K562 (cell line): ENCODE measurements at regions not wholly inside any gene's neighbourhood (a gene's known extent, or its start where the extent isn't known, plus 50 kb on each side); places are given as distances from the start of the nearest gene placed in this dataset.

ENCODE experiments used
- ATAC-seq: fragments of 200-7000 bp; cut with Tn5 transposase; 3 replicates; pipeline ENCODE4 v1.9.1; 2020; ENCODE audit warnings: moderate library complexity
- BruUV-seq: library from RNA; stranded (reverse); fragments of 400-500 nt; replicated peaks from 2 replicates; lab custom pipeline; 2021; lab: Mats Ljungman, UMichigan
- CTCF ChIA-PET: fragments of 300-600 bp; formaldehyde crosslinking; extraction: SDS; loops from one replicate; lab custom pipeline; 2021; ENCODE audit warnings: low intra/inter-chr PET ratio; lab: Yijun Ruan, JAX
- POLR2A ChIA-PET: fragments of 300-600, 350-650 bp; sonication (Branson Sonifier 250); formaldehyde crosslinking; extraction: SDS; loops from one replicate; lab custom pipeline; 2021; ENCODE audit warnings: antibody characterized with exemption, inconsistent platforms; lab: Yijun Ruan, JAX
- DNase-seq, 4 experiments: peaks; one replicate each; pipeline versions ENCODE4 v3.0.0 to v3.0.0-alpha.2; 2011 to 2018; ENCODE audit warnings: low spot score in 3 of 4, mixed read lengths in 3 of 4; ENCODE audit errors: extremely low read depth in 1 of 4
- FAIRE-seq: peaks from 2 replicates; lab custom pipeline; 2011; peaks lifted over from hg19 to GRCh38; lab: Jason Lieb, UNC
- H2AFZ ChIP-seq: 2 replicates; pipeline ENCODE4 v1.6.0; 2011; ENCODE audit warnings: low read depth, low read length, control low read depth, inconsistent platforms
- H3K27ac ChIP-seq: fragments of 200-600 bp; 3 replicates; pipeline ENCODE4 v1.8.0; 2011; ENCODE audit warnings: low read depth, mild to moderate bottlenecking, control low read depth, inconsistent platforms, low read length, moderate library complexity, mixed read lengths; ENCODE audit errors: extremely low read depth
- H3K27me3 ChIP-seq, 2 experiments: fragments of 300-600 bp in 1 of 2; 2 replicates in 1 of 2; 3 replicates in 1 of 2; pipeline versions ENCODE4 v1.6.0 to v1.8.0; 2011; ENCODE audit warnings: inconsistent platforms in 2 of 2, low read length in 2 of 2, mild to moderate bottlenecking in 1 of 2, mixed read lengths in 1 of 2, moderate library complexity in 1 of 2; ENCODE audit not compliant: control insufficient read depth in 2 of 2, insufficient read depth in 2 of 2
- H3K36me3 ChIP-seq: fragments of 300-600 bp; 3 replicates; pipeline ENCODE4 v1.8.0; 2011; ENCODE audit warnings: mild to moderate bottlenecking, low read length, inconsistent platforms; ENCODE audit not compliant: control insufficient read depth, insufficient read depth
- H3K4me1 ChIP-seq, 2 experiments: fragments of 200-600 bp in 1 of 2; replicated peaks in 1 of 2; 2 replicates in 1 of 2; 3 replicates in 1 of 2; pipeline versions ENCODE4 v1.5.1 to v1.8.0; 2011; ENCODE audit warnings: inconsistent platforms in 2 of 2, low read length in 2 of 2, mild to moderate bottlenecking in 1 of 2, mixed read lengths in 1 of 2, moderate library complexity in 1 of 2; ENCODE audit not compliant: control insufficient read depth in 2 of 2, insufficient read depth in 2 of 2
- H3K4me2 ChIP-seq: 2 replicates; pipeline ENCODE4 v1.6.1; 2011; ENCODE audit warnings: low read length, control low read depth, inconsistent platforms, mixed read lengths; ENCODE audit not compliant: insufficient read depth
- H3K4me3 ChIP-seq: fragments of 200-600 bp; sonication (generic), shearing (Covaris generic); 2 replicates; pipeline ENCODE4 v1.5.1; 2016; ENCODE audit warnings: control low read depth, inconsistent platforms
- H3K79me2 ChIP-seq: fragments of 200-600 bp; 3 replicates; pipeline ENCODE4 v1.8.0; 2011; ENCODE audit warnings: low read length, inconsistent platforms; ENCODE audit not compliant: control insufficient read depth, insufficient read depth
- H3K9ac ChIP-seq, 2 experiments: 2 replicates each; pipeline versions ENCODE4 v1.6.0 to v1.6.1; 2011; ENCODE audit warnings: low read depth in 2 of 2, low read length in 2 of 2, control low read depth in 1 of 2, inconsistent platforms in 1 of 2, mild to moderate bottlenecking in 1 of 2, mixed read lengths in 1 of 2; ENCODE audit not compliant: insufficient read depth in 1 of 2
- H3K9me1 ChIP-seq: one replicate; pipeline ENCODE4 v1.6.0; 2011; ENCODE audit warnings: inconsistent platforms, mild to moderate bottlenecking, low read length, moderate library complexity; ENCODE audit not compliant: control insufficient read depth, insufficient read depth
- H3K9me3 ChIP-seq: replicated peaks from 2 replicates; pipeline ENCODE4 v1.5.1; 2011; ENCODE audit warnings: low read depth, low read length, inconsistent platforms; ENCODE audit not compliant: control insufficient read depth, insufficient read depth
- H4K20me1 ChIP-seq: replicated peaks from 2 replicates; pipeline ENCODE4 v1.6.1; 2011; ENCODE audit warnings: low read length, inconsistent platforms, mixed read lengths; ENCODE audit not compliant: control insufficient read depth, insufficient read depth
- CCNT2 ChIP-seq: IDR thresholded peaks from 2 replicates; pipeline ENCODE4 v1.6.1; 2011; ENCODE audit warnings: borderline replicate concordance, low read depth, mild to moderate bottlenecking, moderate library complexity, mixed read lengths, low read length; ENCODE audit not compliant: insufficient read length; ENCODE audit errors: extremely low read depth
- KHSRP ChIP-seq: fragments of 450-650 bp; IDR thresholded peaks from 2 replicates; pipeline ENCODE4 v1.6.1; 2017
- MAFF ChIP-seq: IDR thresholded peaks from 2 replicates; pipeline ENCODE4 v1.6.1; 2012; ENCODE audit warnings: low read length, improper control_type of control experiment
- RERE ChIP-seq: sonication (generic); formaldehyde crosslinking; IDR thresholded peaks from 2 replicates; pipeline ENCODE4 v1.8.0; 2023; ENCODE audit warnings: missing genetic modification reagents, mild to moderate bottlenecking, borderline replicate concordance
- TCF7L2 ChIP-seq: fragments of 150-350 bp; IDR thresholded peaks from 2 replicates; pipeline ENCODE4 v1.6.1; 2016; ENCODE audit warnings: low read depth, mild to moderate bottlenecking, low read length, moderate library complexity
- TFAM ChIP-seq: fragments of 250-450 bp; sonication (Bioruptor Pico); conservative IDR thresholded peaks from 2 replicates; pipeline ENCODE4 v1.5.0; 2021; ENCODE audit warnings: mild to moderate bottlenecking, moderate library complexity
- ZNF232 ChIP-seq: sonication (generic); formaldehyde crosslinking; IDR thresholded peaks from 2 replicates; pipeline ENCODE4 v1.8.0; 2022; ENCODE audit warnings: mild to moderate bottlenecking, missing genetic modification reagents
- ZNF239 ChIP-seq: fragments of 250-450 bp; sonication (Bioruptor Pico); IDR thresholded peaks from 2 replicates; pipeline ENCODE4 v1.4.0; 2020; ENCODE audit warnings: mild to moderate bottlenecking
- ZNF740 ChIP-seq, 3 experiments: fragments of 200-800 bp in 1 of 3; sonication (Bioruptor generic) in 1 of 3; sonication (generic) in 1 of 3; formaldehyde crosslinking in 1 of 3; IDR thresholded peaks; 2 replicates each; pipeline versions ENCODE4 v1.6.1 to v1.8.0; 2016 to 2022; ENCODE audit warnings: mild to moderate bottlenecking in 2 of 3, missing compliant biosample characterization in 2 of 3, missing genetic modification characterization in 2 of 3, missing genetic modification reagents in 1 of 3
- ZNF76 ChIP-seq: fragments of 250-450 bp; sonication (Bioruptor Pico); IDR thresholded peaks from 2 replicates; pipeline ENCODE4 v1.4.0; 2020; ENCODE audit warnings: mild to moderate bottlenecking, moderate library complexity, borderline replicate concordance
- WGBS: fragments of 100-300 bp; shearing (Covaris generic); methylation state at CpG from one replicate; pipeline ENCODE4 v1.1.6; 2016; ENCODE audit warnings: low coverage, mixed read lengths; ENCODE audit not compliant: insufficient coverage; ENCODE audit errors: missing lambda C conversion rate; 5-methylcytosine and 5-hydroxymethylcytosine counted together
- in situ Hi-C: fragments of 300-500 bp; cut with MboI; formaldehyde crosslinking; loops from 4 replicates; pipeline ENCODE4 v1.15.0; 2018; ENCODE audit warnings: inconsistent platforms, mixed read lengths
- intact Hi-C: fragments of 100-400 bp; cut with micrococcal nuclease; formaldehyde crosslinking; loops from 2 replicates; pipeline ENCODE4 v1.14.2; 2022

GRCh38 chr18:28972333-28972907, 795.5 kb upstream of the CDH2 start:
- no peak for DNase-seq
- Histone ChIP-seq H3K4me3 (no peak overlapping the region), H4K20me1 (no peaks in the 10 kb centered on the region), H3K9ac (no peak overlapping the region), H3K9me1 (no peaks in the 10 kb centered on the region), H2AFZ (no peak overlapping the region), H3K27me3 (no peaks in the 10 kb centered on the region), H3K4me2 (no peak overlapping the region), H3K4me1 (no peaks in the 10 kb centered on the region), H3K79me2 (no peaks in the 10 kb centered on the region), H3K9me3 (no peaks in the 10 kb centered on the region; the same call in 1 of the 2 replicates), H3K36me3 (no peaks in the 10 kb centered on the region), H3K27ac (no peak overlapping the region)
- in situ Hi-C loops: no loop called here
- POLR2A ChIA-PET: no interaction called here
- TF ChIP-seq TFAM (CRISPR knock-in tag) (no peak), ZNF232 (CRISPR knock-in tag) (no peak), MAFF (0 out of 2 replicates have a peak, but pooled peaks have one; percentile 31), CCNT2 (no peak), ZNF239 (CRISPR knock-in tag) (no peak), KHSRP (no peak)
- CTCF ChIA-PET: no interaction called here
- BruUV-seq: no TSS peak
- no peak for ATAC-seq
- no peak for FAIRE-seq
- intact Hi-C loops: no loop called here
- WGBS: 0% methylated on average over 5 of the region's 5 CpGs

GRCh38 chr18:28963481-28963880, 786.6 kb upstream of the CDH2 start:
- Histone ChIP-seq H3K27me3 (no peaks in the 10 kb centered on the region), H3K4me2 (no peak overlapping the region), H3K79me2 (no peaks in the 10 kb centered on the region), H3K9ac (no peak overlapping the region), H3K4me1 (no peaks in the 10 kb centered on the region), H3K9me1 (no peaks in the 10 kb centered on the region), H4K20me1 (no peaks in the 10 kb centered on the region), H2AFZ (no peak overlapping the region), H3K36me3 (no peaks in the 10 kb centered on the region), H3K4me3 (no peak overlapping the region), H3K9me3 (no peaks in the 10 kb centered on the region), H3K27ac (no peak overlapping the region)
- no TSS peak for BruUV-seq
- FAIRE-seq (no peak), ATAC-seq (no peak), DNase-seq (no peak)
- in situ Hi-C loops: no loop called here
- ChIA-PET CTCF (no interaction called here), POLR2A (no interaction called here)
- intact Hi-C loops: no loop called here
- TF ChIP-seq ZNF740 (CRISPR knock-in tag; IDR thresholded peaks at IDR 0.05) (no peak), ZNF740 (tag; IDR thresholded peaks at IDR 0.05) (no peak), ZNF76 (CRISPR knock-in tag) (no peak), TCF7L2 (no peak), RERE (no peak)
